SK-N-SH (cell line): ENCODE measurements at regions not wholly inside any gene's neighbourhood (a gene's known extent, or its start where the extent isn't known, plus 50 kb on each side); places are given as distances from the start of the nearest gene placed in this dataset.

Experiments
- CTCF ChIA-PET: fragments of 300-600, 350-600 bp; formaldehyde crosslinking; extraction: SDS; loops from one replicate; lab custom pipeline; 2021; lab: Yijun Ruan, JAX
- POLR2A ChIA-PET: fragments of 350-600 bp; sonication (Branson Sonifier 250); formaldehyde crosslinking; extraction: SDS; loops from one replicate; lab custom pipeline; 2020; ENCODE audit warnings: antibody characterized with exemption, inconsistent platforms; lab: Yijun Ruan, JAX
- DNase-seq: peaks from one replicate; pipeline ENCODE4 v3.0.0; 2012
- H2AFZ ChIP-seq: fragments of 200-600 bp; sonication (generic); 2 replicates; pipeline ENCODE4 v1.8.1; 2016; ENCODE audit warnings: antibody characterized with exemption, mild to moderate bottlenecking, low read depth
- H3F3A ChIP-seq: fragments of 200-600 bp; sonication (generic); replicated peaks from 2 replicates; pipeline ENCODE3; 2016; ENCODE audit warnings: antibody characterized with exemption, mild to moderate bottlenecking; ENCODE audit not compliant: insufficient read depth
- H3K27ac ChIP-seq, 2 experiments: fragments of 200-500 bp in 1 of 2; fragments of 200-600 bp in 1 of 2; sonication (Bioruptor generic) in 1 of 2; sonication (generic), shearing (Covaris generic) in 1 of 2; 2 replicates each; pipeline versions ENCODE4 v1.5.1 to v1.6.1; 2014 to 2016; ENCODE audit warnings: low read depth in 2 of 2, inconsistent platforms in 1 of 2, low read length in 1 of 2, mild to moderate bottlenecking in 1 of 2, mixed read lengths in 1 of 2
- H3K27me3 ChIP-seq: fragments of 200-600 bp; sonication (generic), shearing (Covaris generic); 2 replicates; pipeline ENCODE4 v1.6.1; 2016; ENCODE audit warnings: mixed run types; ENCODE audit not compliant: insufficient read depth
- H3K36me3 ChIP-seq, 2 experiments: fragments of 200-500 bp in 1 of 2; fragments of 200-600 bp in 1 of 2; sonication (Bioruptor generic) in 1 of 2; sonication (generic) in 1 of 2; replicated peaks in 1 of 2; 2 replicates each; pipeline versions ENCODE3 to v1.5.1; 2014 to 2016; ENCODE audit warnings: low read length in 1 of 2, mild to moderate bottlenecking in 1 of 2; ENCODE audit not compliant: insufficient read depth in 2 of 2, control insufficient read depth in 1 of 2
- H3K4me1 ChIP-seq, 2 experiments: fragments of 200-500 bp in 1 of 2; fragments of 200-600 bp in 1 of 2; sonication (Bioruptor generic) in 1 of 2; sonication (generic), shearing (Covaris generic) in 1 of 2; 2 replicates each; pipeline versions ENCODE4 v1.5.1 to v1.6.1; 2014 to 2016; ENCODE audit warnings: low read depth in 1 of 2, low read length in 1 of 2, mixed run types in 1 of 2; ENCODE audit not compliant: insufficient read depth in 2 of 2, control insufficient read depth in 1 of 2
- H3K4me2 ChIP-seq: fragments of 200-600 bp; sonication (generic), shearing (Covaris generic); 2 replicates; pipeline ENCODE4 v1.6.1; 2017; ENCODE audit warnings: mixed run types
- H3K4me3 ChIP-seq, 2 experiments: fragments of 200-500 bp in 1 of 2; fragments of 200-600 bp in 1 of 2; sonication (Bioruptor generic) in 1 of 2; sonication (generic), shearing (Covaris generic) in 1 of 2; 2 replicates each; pipeline versions ENCODE4 v1.5.1 to v1.8.1; 2014 to 2016; ENCODE audit warnings: low read depth in 2 of 2, inconsistent platforms in 1 of 2, low read length in 1 of 2, mild to moderate bottlenecking in 1 of 2, mixed read lengths in 1 of 2, moderate library complexity in 1 of 2
- H3K79me2 ChIP-seq: fragments of 200-600 bp; sonication (generic); 2 replicates; pipeline ENCODE4 v1.8.1; 2017; ENCODE audit warnings: mild to moderate bottlenecking; ENCODE audit not compliant: insufficient read depth
- H3K9ac ChIP-seq: fragments of 200-600 bp; sonication (generic); 2 replicates; pipeline ENCODE4 v1.6.1; 2017; ENCODE audit warnings: mixed run types
- H3K9me2 ChIP-seq: fragments of 200-600 bp; sonication (generic); 2 replicates; pipeline ENCODE4 v1.6.1; 2017; ENCODE audit warnings: mixed run types
- H3K9me3 ChIP-seq: fragments of 200-600 bp; sonication (generic); 2 replicates; pipeline ENCODE4 v1.6.1; 2017; ENCODE audit warnings: mixed run types, mild to moderate bottlenecking, moderate library complexity
- H4K20me1 ChIP-seq: fragments of 200-600 bp; sonication (generic); 2 replicates; pipeline ENCODE4 v1.6.1; 2017; ENCODE audit warnings: mild to moderate bottlenecking, mixed run types; ENCODE audit not compliant: insufficient read depth
- ELF1 ChIP-seq: IDR thresholded peaks from 2 replicates; pipeline ENCODE4 v1.4.0; 2012
- EP300 ChIP-seq, 2 experiments: IDR thresholded peaks; 2 replicates each; pipeline versions ENCODE4 v1.4.0 to v1.6.1; 2012; ENCODE audit warnings: borderline replicate concordance in 1 of 2, low read depth in 1 of 2, low read length in 1 of 2
- FOXJ3 ChIP-seq: sonication (generic); formaldehyde crosslinking; IDR thresholded peaks from 2 replicates; pipeline ENCODE4 v1.5.1; 2020; ENCODE audit warnings: mild to moderate bottlenecking, missing genetic modification reagents
- FOXM1 ChIP-seq: IDR thresholded peaks from 2 replicates; pipeline ENCODE4 v1.4.0; 2012; ENCODE audit warnings: low read depth, mild to moderate bottlenecking
- GABPA ChIP-seq: IDR thresholded peaks from 2 replicates; pipeline ENCODE4 v1.4.0; 2012; ENCODE audit warnings: low read depth, mild to moderate bottlenecking
- JUND ChIP-seq: IDR thresholded peaks from 2 replicates; pipeline ENCODE4 v1.4.0; 2012
- MEF2A ChIP-seq: IDR thresholded peaks from 2 replicates; pipeline ENCODE4 v1.4.0; 2012; ENCODE audit warnings: low read depth, borderline replicate concordance
- MXI1 ChIP-seq: IDR thresholded peaks from 2 replicates; pipeline ENCODE4 v1.6.1; 2012; ENCODE audit warnings: mild to moderate bottlenecking, low read depth, low read length, improper control_type of control experiment
- NFIC ChIP-seq: IDR thresholded peaks from 2 replicates; pipeline ENCODE4 v1.4.0; 2012; ENCODE audit warnings: borderline replicate concordance
- NRF1 ChIP-seq: IDR thresholded peaks from 2 replicates; pipeline ENCODE4 v1.6.1; 2012; ENCODE audit warnings: low read depth, mild to moderate bottlenecking, low read length
- RAD21 ChIP-seq: IDR thresholded peaks from 2 replicates; pipeline ENCODE4 v1.6.1; 2012; ENCODE audit warnings: mild to moderate bottlenecking, low read length
- RFX5 ChIP-seq: IDR thresholded peaks from 2 replicates; pipeline ENCODE4 v1.6.1; 2012; ENCODE audit warnings: mild to moderate bottlenecking, improper control_type of control experiment, low read length
- RXRA ChIP-seq: IDR thresholded peaks from 2 replicates; pipeline ENCODE4 v1.4.0; 2012; ENCODE audit warnings: low read depth, mild to moderate bottlenecking, borderline replicate concordance
- TAF1 ChIP-seq: IDR thresholded peaks from 2 replicates; pipeline ENCODE4 v1.6.1; 2012; ENCODE audit warnings: low read depth, mild to moderate bottlenecking, low read length, moderate library complexity, borderline replicate concordance
- TCF12 ChIP-seq: IDR thresholded peaks from 2 replicates; pipeline ENCODE4 v1.4.0; 2012
- TEAD4 ChIP-seq: IDR thresholded peaks from 2 replicates; pipeline ENCODE4 v1.4.0; 2012; ENCODE audit warnings: mild to moderate bottlenecking, borderline replicate concordance; ENCODE audit not compliant: insufficient read depth
- YY1 ChIP-seq: IDR thresholded peaks from 2 replicates; pipeline ENCODE4 v1.4.0; 2012; ENCODE audit warnings: low read depth, mild to moderate bottlenecking
- WGBS: methylation state at CpG from one replicate; pipeline ENCODE4 v1.1.6; 2017; ENCODE audit warnings: low lambda C conversion rate; 5-methylcytosine and 5-hydroxymethylcytosine counted together
- TF ChIP-seq, protein P1 (sequence below): fragments of 150-350 bp; IDR thresholded peaks from 2 replicates; pipeline ENCODE4 v1.6.1; 2017; ENCODE audit warnings: antibody characterized with exemption, low read length, low read depth, borderline replicate concordance
- TF ChIP-seq, protein P2 (sequence below): IDR thresholded peaks from 2 replicates; pipeline ENCODE4 v1.4.0; 2012; ENCODE audit warnings: low read depth
- TF ChIP-seq, protein P3 (sequence below): IDR thresholded peaks from 2 replicates; pipeline ENCODE4; 2012
- TF ChIP-seq, protein P4 (sequence below): IDR thresholded peaks from 2 replicates; pipeline ENCODE4 v1.4.0; 2012; ENCODE audit warnings: low read depth, borderline replicate concordance

DNA sequence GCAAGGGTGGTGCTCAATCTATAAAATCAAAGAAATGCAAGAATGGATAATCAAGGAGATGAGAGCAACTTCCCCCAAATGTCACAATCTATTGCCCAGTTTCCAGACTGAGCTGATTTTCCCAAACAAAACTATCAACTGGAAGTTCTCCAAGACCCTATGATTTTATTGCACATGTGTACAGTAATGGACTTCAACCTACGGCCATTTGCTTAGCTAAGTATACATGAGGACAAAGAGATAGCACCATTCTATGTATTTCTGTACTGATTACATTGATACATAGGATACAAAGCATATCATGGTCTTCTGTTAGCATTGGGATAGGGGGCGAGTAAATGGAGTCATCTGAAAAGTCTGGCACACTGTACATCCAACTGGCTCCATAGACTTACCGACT, 407.8 kb downstream of the GABRG1 start (continued):
- TF ChIP-seq, protein P1, sequence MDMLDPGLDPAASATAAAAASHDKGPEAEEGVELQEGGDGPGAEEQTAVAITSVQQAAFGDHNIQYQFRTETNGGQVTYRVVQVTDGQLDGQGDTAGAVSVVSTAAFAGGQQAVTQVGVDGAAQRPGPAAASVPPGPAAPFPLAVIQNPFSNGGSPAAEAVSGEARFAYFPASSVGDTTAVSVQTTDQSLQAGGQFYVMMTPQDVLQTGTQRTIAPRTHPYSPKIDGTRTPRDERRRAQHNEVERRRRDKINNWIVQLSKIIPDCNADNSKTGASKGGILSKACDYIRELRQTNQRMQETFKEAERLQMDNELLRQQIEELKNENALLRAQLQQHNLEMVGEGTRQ: no peak
- TF ChIP-seq TAF1 (no peak), NRF1 (no peak), MEF2A (no peak), FOXM1 (no peak), RXRA (no peak), ELF1 (no peak), YY1 (no peak), GABPA (no peak)

DNA sequence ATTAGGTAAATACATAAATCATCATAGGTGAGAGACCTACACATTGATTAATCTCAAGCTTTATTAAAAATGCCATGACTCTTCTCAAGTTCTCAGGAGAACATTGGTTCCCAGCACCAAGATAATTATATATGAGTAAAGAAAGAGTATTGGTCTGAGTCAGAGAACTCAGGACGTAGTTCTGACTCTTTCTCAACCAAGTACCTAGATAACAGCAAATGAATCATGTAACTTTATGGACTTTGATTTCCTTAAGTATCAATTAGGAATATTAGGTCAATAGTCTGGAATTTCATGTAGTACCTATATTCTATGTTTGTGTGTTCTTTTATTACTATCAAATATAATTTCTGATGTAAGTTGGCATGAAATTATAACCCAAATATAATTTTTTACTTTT, 409.9 kb downstream of the GABRG1 start:
- no peak for DNase-seq
- Histone ChIP-seq H3K36me3 (no peaks in the 10 kb centered on the region), H4K20me1 (no peaks in the 10 kb centered on the region), H2AFZ (no peak overlapping the region), H3K9me2 (no peaks in the 10 kb centered on the region), H3K9me3 (no peaks in the 10 kb centered on the region; the same call in 1 of the 2 replicates), H3K27ac (no peak overlapping the region), H3K79me2 (no peaks in the 10 kb centered on the region), H3K4me2 (no peak overlapping the region), H3K9ac (no peak overlapping the region), H3K4me1 (no peaks in the 10 kb centered on the region), H3F3A (no peaks in the 10 kb centered on the region), H3K4me3 (no peak overlapping the region), H3K27me3 (no peaks in the 10 kb centered on the region)
- 6% methylated on average over 1 of the region's 1 CpG for WGBS
- ChIA-PET CTCF (no interaction called here), POLR2A (no interaction called here)
- TF ChIP-seq GABPA: no peak
- TF ChIP-seq YY1: no peak
- TF ChIP-seq MXI1: no peak
- TF ChIP-seq TCF12: no peak
- no peak for TF ChIP-seq RXRA
- TF ChIP-seq JUND: no peak

DNA sequence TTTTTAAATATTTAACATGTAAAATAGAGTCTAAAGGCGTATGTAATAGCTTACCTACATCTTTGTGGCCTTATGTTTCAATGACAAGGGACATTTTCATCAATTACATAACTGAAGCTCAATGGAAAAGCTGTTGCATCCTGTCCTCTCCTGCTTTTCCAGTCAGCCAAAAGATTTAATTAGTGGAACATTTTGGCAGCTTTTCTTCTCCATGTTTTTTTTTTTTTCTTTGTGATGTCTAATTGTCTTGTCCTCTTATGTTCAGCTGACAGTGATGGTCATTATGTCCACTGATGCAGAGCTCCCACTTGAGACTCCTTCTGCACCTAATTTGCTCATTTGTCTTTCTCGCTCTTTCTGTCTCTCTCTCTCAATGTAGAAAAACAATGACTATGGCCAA, 422.2 kb downstream of the GABRG1 start:
- Histone ChIP-seq H2AFZ (no peak overlapping the region), H3K9me2 (0 out of 2 replicates have a peak, but pooled peaks cover 4% of the 10 kb centered on the region), H3F3A (no peaks in the 10 kb centered on the region), H3K79me2 (no peaks in the 10 kb centered on the region), H3K4me3 (no peak overlapping the region), H3K36me3 (no peaks in the 10 kb centered on the region), H3K27ac (no peak overlapping the region), H3K27me3 (no peaks in the 10 kb centered on the region), H3K4me1 (no peaks in the 10 kb centered on the region), H3K9me3 (peaks cover 5% of the 10 kb centered on the region; the same call in 1 of the 2 replicates), H3K4me2 (no peak overlapping the region), H4K20me1 (no peaks in the 10 kb centered on the region), H3K9ac (no peak overlapping the region)
- ChIA-PET POLR2A (no interaction called here), CTCF (no interaction called here)
- TF ChIP-seq ELF1 (no peak), MXI1 (no peak)
- WGBS: 20% methylated on average over 2 of the region's 2 CpGs
- no peak for DNase-seq

DNA sequence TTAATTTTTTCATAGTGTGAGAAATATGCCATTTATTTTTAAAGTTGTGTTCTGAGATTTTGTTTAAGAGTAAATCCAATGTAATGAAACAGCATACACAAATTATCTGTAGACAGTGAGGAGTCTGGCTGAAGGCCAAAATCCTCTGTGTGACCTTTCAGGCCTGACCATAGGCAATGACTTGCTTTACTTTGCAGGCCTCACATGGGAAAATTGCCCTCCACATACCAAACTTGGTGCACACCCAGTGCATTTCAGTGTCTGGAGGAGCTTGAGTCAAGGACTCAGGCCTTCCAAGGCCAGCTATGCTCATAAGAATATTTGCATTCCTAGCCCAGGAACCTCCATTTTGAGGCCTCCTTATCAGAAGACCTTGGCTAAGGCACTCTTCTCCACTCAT, 430.1 kb downstream of the GABRG1 start:
- H3K9ac ChIP-seq: no peak overlapping the region
- 0 out of 2 replicates have a peak, but pooled peaks cover under 1% of the 10 kb centered on the region for H3K9me3 ChIP-seq
- no peaks in the 10 kb centered on the region for H4K20me1 ChIP-seq
- no peak overlapping the region for H3K27ac ChIP-seq
- no peaks in the 10 kb centered on the region for H3K9me2 ChIP-seq
- ChIA-PET CTCF (no interaction called here), POLR2A (no interaction called here)
- no peaks in the 10 kb centered on the region for H3K36me3 ChIP-seq
- no peak for DNase-seq
- H3K4me2 ChIP-seq: no peak overlapping the region
- no peaks in the 10 kb centered on the region for H3K27me3 ChIP-seq
- H3K4me3 ChIP-seq: no peak overlapping the region
- H3K79me2 ChIP-seq: no peaks in the 10 kb centered on the region
- no peak overlapping the region for H2AFZ ChIP-seq
- no peaks in the 10 kb centered on the region for H3K4me1 ChIP-seq
- no peaks in the 10 kb centered on the region for H3F3A ChIP-seq
- no peak for TF ChIP-seq RAD21
- no peak for TF ChIP-seq NRF1
- no peak for TF ChIP-seq EP300 (IDR thresholded peaks at IDR 0.05; ENCODE audit: borderline replicate concordance in 1 of 2, low read depth in 1 of 2, low read length in 1 of 2)
- TF ChIP-seq, protein P2, sequence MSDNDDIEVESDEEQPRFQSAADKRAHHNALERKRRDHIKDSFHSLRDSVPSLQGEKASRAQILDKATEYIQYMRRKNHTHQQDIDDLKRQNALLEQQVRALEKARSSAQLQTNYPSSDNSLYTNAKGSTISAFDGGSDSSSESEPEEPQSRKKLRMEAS: no peak
- no peak for TF ChIP-seq MXI1
- no peak for TF ChIP-seq TEAD4
- TF ChIP-seq NFIC: no peak
- TF ChIP-seq FOXM1: no peak
- TF ChIP-seq FOXJ3: no peak
- TF ChIP-seq RFX5: no peak
- no peak for TF ChIP-seq MEF2A
- TF ChIP-seq, protein P3, sequence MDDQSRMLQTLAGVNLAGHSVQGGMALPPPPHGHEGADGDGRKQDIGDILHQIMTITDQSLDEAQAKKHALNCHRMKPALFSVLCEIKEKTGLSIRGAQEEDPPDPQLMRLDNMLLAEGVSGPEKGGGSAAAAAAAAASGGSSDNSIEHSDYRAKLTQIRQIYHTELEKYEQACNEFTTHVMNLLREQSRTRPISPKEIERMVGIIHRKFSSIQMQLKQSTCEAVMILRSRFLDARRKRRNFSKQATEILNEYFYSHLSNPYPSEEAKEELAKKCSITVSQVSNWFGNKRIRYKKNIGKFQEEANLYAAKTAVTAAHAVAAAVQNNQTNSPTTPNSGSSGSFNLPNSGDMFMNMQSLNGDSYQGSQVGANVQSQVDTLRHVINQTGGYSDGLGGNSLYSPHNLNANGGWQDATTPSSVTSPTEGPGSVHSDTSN: no peak
- TF ChIP-seq ELF1: no peak
- TF ChIP-seq, protein P4, sequence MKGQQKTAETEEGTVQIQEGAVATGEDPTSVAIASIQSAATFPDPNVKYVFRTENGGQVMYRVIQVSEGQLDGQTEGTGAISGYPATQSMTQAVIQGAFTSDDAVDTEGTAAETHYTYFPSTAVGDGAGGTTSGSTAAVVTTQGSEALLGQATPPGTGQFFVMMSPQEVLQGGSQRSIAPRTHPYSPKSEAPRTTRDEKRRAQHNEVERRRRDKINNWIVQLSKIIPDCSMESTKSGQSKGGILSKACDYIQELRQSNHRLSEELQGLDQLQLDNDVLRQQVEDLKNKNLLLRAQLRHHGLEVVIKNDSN: no peak
